ENCODE measurements at regions not wholly inside any gene's neighbourhood (a gene's known extent, or its start where the extent isn't known, plus 50 kb on each side); places are given as distances from the start of the nearest gene placed in this dataset.
"Not testable (repeated sequence)": the region's sequence is repeated elsewhere in the genome, so short reads cannot be mapped to it uniquely, and the experiment has no call there.

DNA sequence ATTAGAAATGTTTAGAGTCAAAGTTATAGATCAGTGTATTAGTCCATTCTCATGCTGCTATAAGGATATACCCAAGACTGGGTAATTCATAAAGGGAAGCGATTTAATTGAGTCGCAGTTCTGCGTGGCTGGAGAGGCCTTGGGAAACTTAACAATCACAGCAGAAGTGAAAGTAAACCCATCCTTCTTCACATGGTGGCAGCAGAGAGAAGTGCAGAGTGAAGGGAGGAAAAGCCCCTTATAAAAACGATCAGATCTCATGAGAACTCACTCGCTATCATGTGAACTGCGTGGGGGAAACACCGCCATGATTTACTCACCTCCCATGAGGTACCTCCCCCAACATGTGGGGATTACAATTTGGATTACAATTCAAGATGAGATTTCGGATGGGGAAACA is 871.5 kb downstream of the DIPK2A start:
- no peak overlapping the region for H3K4me2 ChIP-seq (ENCODE audit: low read length)
- no peaks in the 10 kb centered on the region; the same call in 1 of the 2 replicates for H3K9me3 ChIP-seq (ENCODE audit: control insufficient read depth, insufficient read depth, low read length)
- H4K20me1 ChIP-seq (ENCODE audit: control insufficient read depth, insufficient read depth, low read depth, low read length) = no peaks in the 10 kb centered on the region
- no peaks in the 10 kb centered on the region for H3K4me1 ChIP-seq (ENCODE audit: control insufficient read depth, low read length)
- H3K79me2 ChIP-seq (ENCODE audit: control insufficient read depth, low read length) = no peaks in the 10 kb centered on the region
- no peak overlapping the region for H3K4me3 ChIP-seq (ENCODE audit: low read length)
- H3K36me3 ChIP-seq (ENCODE audit: control insufficient read depth, low read length) = no peaks in the 10 kb centered on the region
- no peaks in the 10 kb centered on the region for H3K27me3 ChIP-seq (ENCODE audit: control insufficient read depth, low read length)
- H3K9me2 ChIP-seq (replicated peaks; ENCODE audit: control insufficient read depth, low read length) = no peaks in the 10 kb centered on the region
- no peaks in the 10 kb centered on the region for H3F3A ChIP-seq (ENCODE audit: control insufficient read depth, insufficient read depth)
- H3K27ac ChIP-seq (ENCODE audit: low read depth, low read length) = no peak overlapping the region
- TF ChIP-seq, protein P1, sequence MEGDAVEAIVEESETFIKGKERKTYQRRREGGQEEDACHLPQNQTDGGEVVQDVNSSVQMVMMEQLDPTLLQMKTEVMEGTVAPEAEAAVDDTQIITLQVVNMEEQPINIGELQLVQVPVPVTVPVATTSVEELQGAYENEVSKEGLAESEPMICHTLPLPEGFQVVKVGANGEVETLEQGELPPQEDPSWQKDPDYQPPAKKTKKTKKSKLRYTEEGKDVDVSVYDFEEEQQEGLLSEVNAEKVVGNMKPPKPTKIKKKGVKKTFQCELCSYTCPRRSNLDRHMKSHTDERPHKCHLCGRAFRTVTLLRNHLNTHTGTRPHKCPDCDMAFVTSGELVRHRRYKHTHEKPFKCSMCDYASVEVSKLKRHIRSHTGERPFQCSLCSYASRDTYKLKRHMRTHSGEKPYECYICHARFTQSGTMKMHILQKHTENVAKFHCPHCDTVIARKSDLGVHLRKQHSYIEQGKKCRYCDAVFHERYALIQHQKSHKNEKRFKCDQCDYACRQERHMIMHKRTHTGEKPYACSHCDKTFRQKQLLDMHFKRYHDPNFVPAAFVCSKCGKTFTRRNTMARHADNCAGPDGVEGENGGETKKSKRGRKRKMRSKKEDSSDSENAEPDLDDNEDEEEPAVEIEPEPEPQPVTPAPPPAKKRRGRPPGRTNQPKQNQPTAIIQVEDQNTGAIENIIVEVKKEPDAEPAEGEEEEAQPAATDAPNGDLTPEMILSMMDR (IDR thresholded peaks at IDR 0.05; ENCODE audit: low read depth, low read length, poor library complexity, severe bottlenecking) = no peak
- TF ChIP-seq EZH2phosphoT487 (IDR thresholded peaks at IDR 0.05; ENCODE audit: borderline replicate concordance, low read length) = no peak

DNA sequence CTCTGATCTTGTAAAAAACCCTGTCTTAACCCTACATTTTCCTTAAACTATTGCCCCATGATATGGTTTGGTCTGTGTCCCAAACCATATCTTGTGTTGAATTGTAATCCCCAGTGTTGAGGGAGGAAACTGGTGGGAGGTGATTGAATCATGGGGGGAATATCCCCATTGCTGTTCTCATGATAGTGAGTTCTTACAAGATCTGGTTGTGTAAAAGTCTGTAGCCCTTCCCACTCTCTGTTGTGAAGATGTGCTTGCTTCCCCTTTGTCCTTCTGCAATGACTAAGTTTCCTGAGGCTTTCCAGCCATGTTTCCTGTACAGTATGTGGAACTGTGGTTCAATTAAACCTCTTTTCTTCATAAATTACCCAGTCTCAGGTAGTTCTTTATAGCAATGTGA is 881.4 kb downstream of the DIPK2A start:
- H3K9me3 ChIP-seq (ENCODE audit: control insufficient read depth, insufficient read depth, low read length) = no peaks in the 10 kb centered on the region
- H3K4me1 ChIP-seq (ENCODE audit: control insufficient read depth, low read length) = no peaks in the 10 kb centered on the region
- no peaks in the 10 kb centered on the region for H3F3A ChIP-seq (ENCODE audit: control insufficient read depth, insufficient read depth)
- H3K27me3 ChIP-seq (ENCODE audit: control insufficient read depth, low read length) = no peaks in the 10 kb centered on the region
- no peak for TF ChIP-seq EZH2phosphoT487 (IDR thresholded peaks at IDR 0.05; ENCODE audit: borderline replicate concordance, low read length)
- TF ChIP-seq, protein P1 (IDR thresholded peaks at IDR 0.05; ENCODE audit: low read depth, low read length, poor library complexity, severe bottlenecking) = no peak
- no peaks in the 10 kb centered on the region for H3K36me3 ChIP-seq (ENCODE audit: control insufficient read depth, low read length)
- no peak overlapping the region for H3K27ac ChIP-seq (ENCODE audit: low read depth, low read length)
- H3K79me2 ChIP-seq (ENCODE audit: control insufficient read depth, low read length) = no peaks in the 10 kb centered on the region
- H3K4me3 ChIP-seq (ENCODE audit: low read length) = no peak overlapping the region
- H3K4me2 ChIP-seq (ENCODE audit: low read length) = no peak overlapping the region
- H4K20me1 ChIP-seq (ENCODE audit: control insufficient read depth, insufficient read depth, low read depth, low read length) = no peaks in the 10 kb centered on the region
- no peaks in the 10 kb centered on the region for H3K9me2 ChIP-seq (replicated peaks; ENCODE audit: control insufficient read depth, low read length)

DNA sequence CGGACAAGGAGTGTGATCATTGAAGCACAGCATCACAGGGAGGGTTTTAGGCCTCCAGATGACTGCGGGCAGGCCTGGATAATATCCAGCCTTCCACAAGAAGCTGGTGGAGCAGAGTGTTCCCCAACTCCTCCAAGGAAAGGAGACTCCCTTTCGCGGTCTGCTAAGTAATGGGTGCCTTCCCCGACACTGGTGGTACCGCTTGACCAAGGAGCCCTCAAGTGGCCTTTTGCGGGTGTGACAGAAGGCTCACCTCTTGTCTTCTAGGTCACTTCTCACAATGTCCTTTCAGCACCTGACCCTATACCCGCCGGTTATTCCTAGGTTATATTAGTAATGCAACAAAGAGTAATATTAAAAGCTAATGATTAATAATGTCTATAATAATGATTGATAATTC is 882.4 kb downstream of the DIPK2A start:
- H3K27ac ChIP-seq (ENCODE audit: low read depth, low read length); H3K79me2 ChIP-seq (ENCODE audit: control insufficient read depth, low read length); H3K9me3 ChIP-seq (ENCODE audit: control insufficient read depth, insufficient read depth, low read length); H3K4me1 ChIP-seq (ENCODE audit: control insufficient read depth, low read length); H3K36me3 ChIP-seq (ENCODE audit: control insufficient read depth, low read length); H3K27me3 ChIP-seq (ENCODE audit: control insufficient read depth, low read length); H4K20me1 ChIP-seq (ENCODE audit: control insufficient read depth, insufficient read depth, low read depth, low read length); H3K4me3 ChIP-seq (ENCODE audit: low read length); H3K9me2 ChIP-seq (replicated peaks; ENCODE audit: control insufficient read depth, low read length); H3K4me2 ChIP-seq (ENCODE audit: low read length); H3F3A ChIP-seq (ENCODE audit: control insufficient read depth, insufficient read depth): not testable (repeated sequence)

DNA sequence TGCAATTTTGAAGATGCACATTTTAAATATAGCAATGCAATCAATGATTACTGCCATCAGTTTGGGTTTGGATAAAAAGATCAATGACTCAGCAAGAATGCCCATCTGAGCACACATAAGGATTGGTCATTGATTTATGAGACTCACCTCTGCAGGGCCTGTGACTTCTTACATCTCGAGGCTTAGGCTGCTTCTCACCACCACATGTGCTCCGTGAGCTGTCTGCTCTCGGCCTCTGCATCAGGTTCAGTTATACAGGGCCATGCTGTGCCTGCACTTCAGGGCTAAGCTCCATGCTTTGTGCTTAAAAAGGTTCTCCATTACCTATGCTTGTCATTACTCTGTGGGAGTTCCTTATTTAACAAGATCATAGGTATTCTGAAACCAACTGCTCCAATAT is 887.5 kb downstream of the DIPK2A start:
- Histone ChIP-seq H4K20me1 (ENCODE audit: control insufficient read depth, insufficient read depth, low read depth, low read length) (no peaks in the 10 kb centered on the region), H3F3A (ENCODE audit: control insufficient read depth, insufficient read depth) (no peaks in the 10 kb centered on the region), H3K4me1 (ENCODE audit: control insufficient read depth, low read length) (no peaks in the 10 kb centered on the region), H3K27me3 (ENCODE audit: control insufficient read depth, low read length) (no peaks in the 10 kb centered on the region), H3K9me2 (replicated peaks; ENCODE audit: control insufficient read depth, low read length) (no peaks in the 10 kb centered on the region), H3K79me2 (ENCODE audit: control insufficient read depth, low read length) (no peaks in the 10 kb centered on the region), H3K4me3 (ENCODE audit: low read length) (no peak overlapping the region), H3K27ac (ENCODE audit: low read depth, low read length) (no peak overlapping the region), H3K9me3 (ENCODE audit: control insufficient read depth, insufficient read depth, low read length) (no peaks in the 10 kb centered on the region), H3K4me2 (ENCODE audit: low read length) (no peak overlapping the region), H3K36me3 (ENCODE audit: control insufficient read depth, low read length) (no peaks in the 10 kb centered on the region)
- TF ChIP-seq, protein P1 (IDR thresholded peaks at IDR 0.05; ENCODE audit: low read depth, low read length, poor library complexity, severe bottlenecking) = no peak
- TF ChIP-seq EZH2phosphoT487 (IDR thresholded peaks at IDR 0.05; ENCODE audit: borderline replicate concordance, low read length) = no peak

Measured in DOHH2 (cell line).